ENCODE measurements at regions not wholly inside any gene's neighbourhood (a gene's known extent, or its start where the extent isn't known, plus 50 kb on each side); places are given as distances from the start of the nearest gene placed in this dataset.

GRCh38 chr9:79829566-79830302 lies 258.0 kb downstream of the TLE4 start:
- no peaks in the 10 kb centered on the region for H3K9me3 Mint-ChIP-seq
- ATAC-seq (replicated peaks; ENCODE audit: extremely low read depth, poor library complexity, severe bottlenecking) (no peak), DNase-seq (ENCODE audit: low spot score in 2 of 2) (no peak)
- peaks cover 2% of the 10 kb centered on the region for H3K36me3 Mint-ChIP-seq (ENCODE audit: insufficient read depth)
- H3K4me3 Mint-ChIP-seq, result no peak overlapping the region
- no peak overlapping the region for H3K27ac Mint-ChIP-seq (ENCODE audit: low read depth)
- peaks cover under 1% of the 10 kb centered on the region for H3K4me1 Mint-ChIP-seq
- H3K27me3 Mint-ChIP-seq, result no peaks in the 10 kb centered on the region

- H3K4me1 Mint-ChIP-seq, result peaks cover 12% of the 10 kb centered on the region
- ATAC-seq (replicated peaks; ENCODE audit: extremely low read depth, poor library complexity, severe bottlenecking), result no peak
- peak overlapping the region; percentile 10 for H3K27ac Mint-ChIP-seq (ENCODE audit: low read depth)
- no peak for DNase-seq (ENCODE audit: low spot score in 2 of 2)
- H3K36me3 Mint-ChIP-seq (ENCODE audit: insufficient read depth), result no peaks in the 10 kb centered on the region
- H3K4me3 Mint-ChIP-seq, result no peak overlapping the region
- no peaks in the 10 kb centered on the region for H3K9me3 Mint-ChIP-seq
- peaks cover 18% of the 10 kb centered on the region for H3K27me3 Mint-ChIP-seq
Observed at GRCh38 chr9:79824265-79824664, 252.5 kb downstream of the TLE4 start.

DNA sequence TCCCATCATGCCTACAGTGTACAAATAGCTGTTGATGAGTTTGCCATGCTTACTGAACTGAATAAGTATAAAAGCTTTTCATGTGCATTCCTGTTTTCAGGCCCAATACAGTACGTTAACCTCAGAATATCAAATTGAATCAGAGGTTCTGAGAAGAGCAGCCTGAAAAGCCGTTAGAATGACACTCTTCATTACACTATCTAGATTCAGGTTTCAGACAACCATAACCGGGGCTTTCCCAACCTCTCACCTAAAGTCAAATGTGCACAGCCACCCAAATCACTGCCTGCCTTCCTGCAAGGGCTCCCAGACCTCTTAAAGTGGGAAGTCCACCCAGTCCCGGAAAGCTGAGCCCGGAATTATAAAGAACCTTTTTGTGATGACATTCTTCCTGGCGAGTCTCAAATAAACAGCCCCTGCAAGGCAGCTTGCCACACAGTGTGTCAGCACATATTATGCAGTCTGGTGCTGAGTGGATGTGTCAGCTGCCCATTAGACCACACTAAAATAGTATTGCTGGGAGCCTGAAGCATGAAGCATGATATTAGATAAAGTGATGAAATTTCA lies 245.8 kb downstream of the TLE4 start:
- no peak for DNase-seq (ENCODE audit: low spot score in 2 of 2)
- no peak overlapping the region for H3K27ac Mint-ChIP-seq (ENCODE audit: low read depth)
- peak; percentile 29 for ATAC-seq (replicated peaks; ENCODE audit: extremely low read depth, poor library complexity, severe bottlenecking)

DNA sequence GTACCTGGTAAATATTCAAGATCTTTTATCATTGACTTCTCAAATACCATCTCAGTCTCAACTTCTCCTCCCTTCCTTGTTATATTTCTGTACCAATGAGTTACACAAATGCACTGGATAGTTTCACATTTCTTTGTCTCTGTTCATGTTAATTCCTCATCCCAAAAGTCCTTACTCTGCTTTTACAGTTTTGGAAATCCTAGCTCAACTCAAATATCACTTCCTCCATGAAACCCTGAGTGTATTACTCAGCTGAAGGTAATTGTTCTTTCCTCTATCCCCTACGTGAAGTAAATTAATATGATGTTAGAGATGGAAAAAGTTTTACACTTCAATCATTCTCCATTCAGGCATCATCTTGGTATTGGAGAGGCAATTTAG lies 241.5 kb downstream of the TLE4 start:
- Mint-ChIP-seq H3K27ac (ENCODE audit: low read depth) (peak overlapping the region; percentile 86), H3K36me3 (ENCODE audit: insufficient read depth) (peaks cover 2% of the 10 kb centered on the region), H3K27me3 (no peaks in the 10 kb centered on the region), H3K4me3 (peak overlapping the region; percentile 67), H3K4me1 (peaks cover 26% of the 10 kb centered on the region), H3K9me3 (no peaks in the 10 kb centered on the region)
- no peak for DNase-seq (ENCODE audit: low spot score in 2 of 2)
- ATAC-seq (replicated peaks; ENCODE audit: extremely low read depth, poor library complexity, severe bottlenecking), result no peak

More for the DNA sequence above, 245.8 kb downstream of the TLE4 start:
- no peaks in the 10 kb centered on the region for H3K36me3 Mint-ChIP-seq (ENCODE audit: insufficient read depth)
- no peaks in the 10 kb centered on the region for H3K9me3 Mint-ChIP-seq
- no peak overlapping the region for H3K4me3 Mint-ChIP-seq
- H3K4me1 Mint-ChIP-seq, result peaks cover 21% of the 10 kb centered on the region
- peaks cover 12% of the 10 kb centered on the region for H3K27me3 Mint-ChIP-seq

DNA sequence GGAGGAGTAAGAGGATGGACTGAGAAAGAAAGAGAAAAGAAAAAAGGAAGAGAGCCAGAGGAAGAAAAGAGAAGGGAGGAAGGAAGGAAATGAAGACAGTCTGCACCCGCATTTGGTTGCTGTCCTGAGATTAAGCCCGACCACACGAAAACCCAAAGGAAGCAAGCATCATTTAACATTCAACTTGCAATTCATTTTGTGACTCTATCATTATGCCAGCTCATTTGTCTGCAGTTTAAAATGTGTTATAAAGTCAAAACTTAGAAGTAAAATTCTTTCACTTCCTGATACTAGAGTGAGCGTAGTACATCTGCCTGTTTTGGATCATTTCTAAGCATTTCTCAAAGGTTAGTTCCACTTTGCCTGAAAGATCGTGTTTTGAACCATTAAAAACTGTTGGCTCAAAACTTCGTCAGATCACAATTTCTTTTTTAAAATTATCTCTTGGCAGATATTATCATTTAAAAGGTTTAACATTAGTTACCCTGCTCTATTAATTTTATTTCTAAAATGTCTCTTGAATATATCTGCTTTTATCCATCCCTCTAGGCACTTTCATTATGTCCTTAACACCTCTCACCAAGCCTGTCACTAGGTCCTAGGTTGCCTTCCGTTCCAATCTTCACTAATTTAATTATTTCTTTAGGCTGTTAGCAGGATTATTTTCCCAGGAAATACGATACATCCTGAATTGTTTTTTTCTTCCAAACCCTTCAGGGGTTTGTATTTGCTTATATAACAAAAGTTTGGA lies 240.9 kb downstream of the TLE4 start:
- Mint-ChIP-seq H3K36me3 (ENCODE audit: insufficient read depth) (peaks cover 2% of the 10 kb centered on the region), H3K9me3 (no peaks in the 10 kb centered on the region), H3K27me3 (no peaks in the 10 kb centered on the region), H3K4me3 (peak overlapping the region; percentile 67), H3K27ac (ENCODE audit: low read depth) (peak overlapping the region; percentile 86), H3K4me1 (peaks cover 22% of the 10 kb centered on the region)
- DNase-seq (ENCODE audit: low spot score in 2 of 2) (no peak), ATAC-seq (replicated peaks; ENCODE audit: extremely low read depth, poor library complexity, severe bottlenecking) (peak; percentile 63)

GRCh38 chr9:79812099-79812498 lies 240.3 kb downstream of the TLE4 start:
- DNase-seq (ENCODE audit: low spot score in 2 of 2), result no peak
- H3K27me3 Mint-ChIP-seq, result no peaks in the 10 kb centered on the region
- peak overlapping the region; percentile 67 for H3K4me3 Mint-ChIP-seq
- no peak for ATAC-seq (replicated peaks; ENCODE audit: extremely low read depth, poor library complexity, severe bottlenecking)
- H3K27ac Mint-ChIP-seq (ENCODE audit: low read depth), result peak overlapping the region; percentile 86
- no peaks in the 10 kb centered on the region for H3K9me3 Mint-ChIP-seq
- H3K4me1 Mint-ChIP-seq, result peaks cover 19% of the 10 kb centered on the region
- H3K36me3 Mint-ChIP-seq (ENCODE audit: insufficient read depth), result peaks cover 2% of the 10 kb centered on the region

- DNase-seq (ENCODE audit: low spot score in 2 of 2) (no peak), ATAC-seq (replicated peaks; ENCODE audit: extremely low read depth, poor library complexity, severe bottlenecking) (no peak)
- Mint-ChIP-seq H3K4me3 (no peak overlapping the region), H3K27ac (ENCODE audit: low read depth) (no peak overlapping the region), H3K4me1 (peaks cover 19% of the 10 kb centered on the region), H3K36me3 (ENCODE audit: insufficient read depth) (peaks cover 2% of the 10 kb centered on the region), H3K9me3 (no peaks in the 10 kb centered on the region), H3K27me3 (no peaks in the 10 kb centered on the region)
Observed at GRCh38 chr9:79809931-79810330, 238.2 kb downstream of the TLE4 start.

DNA sequence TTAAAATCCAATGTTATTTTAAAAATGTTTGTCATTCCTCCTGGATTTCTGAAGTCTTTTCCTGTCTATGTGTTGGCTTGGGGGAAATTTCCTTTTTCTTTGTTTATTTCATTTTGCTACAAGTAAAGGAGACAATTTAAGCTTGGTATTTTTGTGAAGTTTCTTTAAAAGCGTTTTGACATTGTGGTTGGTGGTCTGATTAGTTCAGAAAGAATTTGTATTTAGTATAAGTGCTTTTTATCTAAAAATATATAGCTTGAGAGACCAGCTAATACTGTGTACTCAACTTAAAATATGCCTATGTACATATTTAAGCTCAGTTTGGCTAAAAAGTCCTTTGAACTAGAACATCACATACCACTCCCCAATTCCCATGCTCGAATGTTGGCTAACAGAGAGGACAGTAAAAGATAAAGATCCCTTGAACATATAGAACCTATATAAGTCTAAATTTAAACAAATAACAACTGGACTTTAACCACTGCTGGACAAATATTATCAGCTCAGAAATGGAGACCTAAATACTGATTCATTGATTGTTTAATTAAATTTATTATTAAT lies 237.6 kb downstream of the TLE4 start:
- Mint-ChIP-seq H3K27me3 (no peaks in the 10 kb centered on the region), H3K36me3 (ENCODE audit: insufficient read depth) (peaks cover 2% of the 10 kb centered on the region), H3K27ac (ENCODE audit: low read depth) (no peak overlapping the region), H3K4me3 (no peak overlapping the region), H3K4me1 (peaks cover 19% of the 10 kb centered on the region), H3K9me3 (no peaks in the 10 kb centered on the region)
- DNase-seq (ENCODE audit: low spot score in 2 of 2) (no peak), ATAC-seq (replicated peaks; ENCODE audit: extremely low read depth, poor library complexity, severe bottlenecking) (no peak)

GRCh38 chr9:79807971-79808370 lies 236.2 kb downstream of the TLE4 start:
- no peak overlapping the region for H3K27ac Mint-ChIP-seq (ENCODE audit: low read depth)
- ATAC-seq (replicated peaks; ENCODE audit: extremely low read depth, poor library complexity, severe bottlenecking), result no peak
- DNase-seq (ENCODE audit: low spot score in 2 of 2), result no peak
- H3K9me3 Mint-ChIP-seq, result no peaks in the 10 kb centered on the region
- peaks cover 9% of the 10 kb centered on the region for H3K4me1 Mint-ChIP-seq
- no peaks in the 10 kb centered on the region for H3K27me3 Mint-ChIP-seq
- no peak overlapping the region for H3K4me3 Mint-ChIP-seq
- peaks cover 2% of the 10 kb centered on the region for H3K36me3 Mint-ChIP-seq (ENCODE audit: insufficient read depth)

GRCh38 chr9:79806086-79806485 lies 234.3 kb downstream of the TLE4 start:
- Mint-ChIP-seq H3K4me1 (no peaks in the 10 kb centered on the region), H3K36me3 (ENCODE audit: insufficient read depth) (peaks cover 2% of the 10 kb centered on the region), H3K4me3 (no peak overlapping the region), H3K27me3 (no peaks in the 10 kb centered on the region), H3K9me3 (no peaks in the 10 kb centered on the region), H3K27ac (ENCODE audit: low read depth) (no peak overlapping the region)
- DNase-seq (ENCODE audit: low spot score in 2 of 2), result no peak
- ATAC-seq (replicated peaks; ENCODE audit: extremely low read depth, poor library complexity, severe bottlenecking), result no peak

DNA sequence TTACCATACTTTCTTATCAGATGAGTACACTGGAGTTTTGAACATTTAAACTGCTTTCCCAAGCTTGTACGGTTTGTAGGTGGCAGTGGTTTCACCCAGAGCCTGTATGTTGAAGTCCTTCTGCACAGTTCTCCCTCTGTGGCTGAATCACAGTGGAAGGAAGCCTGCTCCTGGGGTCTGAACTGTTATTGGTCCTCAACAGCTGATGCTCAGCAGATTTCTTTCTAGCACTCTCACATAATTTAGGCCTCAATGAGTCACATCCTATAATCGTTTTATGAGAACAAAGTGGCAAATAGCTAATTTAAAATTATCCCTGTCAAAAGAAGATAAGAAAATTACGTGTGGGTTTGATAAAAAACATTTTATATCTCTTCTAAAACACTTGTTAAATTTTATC lies 229.7 kb downstream of the TLE4 start:
- H3K4me1 Mint-ChIP-seq, result no peaks in the 10 kb centered on the region
- DNase-seq (ENCODE audit: low spot score in 2 of 2) (no peak), ATAC-seq (replicated peaks; ENCODE audit: extremely low read depth, poor library complexity, severe bottlenecking) (no peak)
- no peaks in the 10 kb centered on the region for H3K27me3 Mint-ChIP-seq
- no peak overlapping the region for H3K4me3 Mint-ChIP-seq
- H3K9me3 Mint-ChIP-seq, result no peaks in the 10 kb centered on the region
- H3K27ac Mint-ChIP-seq (ENCODE audit: low read depth), result no peak overlapping the region
- no peaks in the 10 kb centered on the region for H3K36me3 Mint-ChIP-seq (ENCODE audit: insufficient read depth)

GRCh38 chr9:79800578-79800977 lies 228.8 kb downstream of the TLE4 start:
- H3K27me3 Mint-ChIP-seq, result no peaks in the 10 kb centered on the region
- H3K36me3 Mint-ChIP-seq (ENCODE audit: insufficient read depth), result no peaks in the 10 kb centered on the region
- no peak overlapping the region for H3K27ac Mint-ChIP-seq (ENCODE audit: low read depth)
- ATAC-seq (replicated peaks; ENCODE audit: extremely low read depth, poor library complexity, severe bottlenecking), result no peak
- no peaks in the 10 kb centered on the region for H3K9me3 Mint-ChIP-seq
- DNase-seq (ENCODE audit: low spot score in 2 of 2), result no peak
- no peaks in the 10 kb centered on the region for H3K4me1 Mint-ChIP-seq
- no peak overlapping the region for H3K4me3 Mint-ChIP-seq

Data from central memory CD8-positive, alpha-beta T cell (primary cell).